GM12878 (cell line): ENCODE measurements at regions not wholly inside any gene's neighbourhood (a gene's known extent, or its start where the extent isn't known, plus 50 kb on each side); places are given as distances from the start of the nearest gene placed in this dataset.
A peak's percentile ranks its signal among the peaks of the same experiment; 100 is the strongest.

Source experiments
- BCL11A ChIP-seq: IDR thresholded peaks from 2 replicates; pipeline ENCODE4 v1.6.1; 2011; ENCODE audit warnings: low read depth, low read length
- CEBPZ ChIP-seq: fragments of 150-350 bp; IDR thresholded peaks from 2 replicates; pipeline ENCODE4 v1.6.1; 2016; ENCODE audit warnings: low read depth, low read length
- CREB1 ChIP-seq: IDR thresholded peaks from 2 replicates; pipeline ENCODE4 v1.6.1; 2012; ENCODE audit warnings: low read depth, mild to moderate bottlenecking, inconsistent platforms
- CREM ChIP-seq: IDR thresholded peaks from 2 replicates; pipeline ENCODE4 v1.6.1; 2014; ENCODE audit warnings: antibody characterized with exemption, low read depth
- FOS ChIP-seq: IDR thresholded peaks from 3 replicates; pipeline ENCODE4 v1.6.1; 2011; ENCODE audit warnings: borderline replicate concordance; ENCODE audit not compliant: insufficient read length; ENCODE audit errors: extremely low read depth
- GABPA ChIP-seq: IDR thresholded peaks from 2 replicates; pipeline ENCODE4 v1.6.1; 2014; ENCODE audit warnings: antibody characterized with exemption, low read depth, mild to moderate bottlenecking, inconsistent platforms
- GATAD2B ChIP-seq: fragments of 450-650 bp; conservative IDR thresholded peaks from 2 replicates; pipeline ENCODE4 v1.6.1; 2017; ENCODE audit warnings: low read depth, mild to moderate bottlenecking, moderate library complexity
- KAT2A ChIP-seq: conservative IDR thresholded peaks from 2 replicates; pipeline ENCODE4 v1.6.1; 2011; ENCODE audit warnings: low read depth, low read length; ENCODE audit not compliant: control insufficient read depth
- KDM1A ChIP-seq: fragments of 200-600 bp; sonication (generic); IDR thresholded peaks from 2 replicates; pipeline ENCODE4 v1.6.1; 2016; ENCODE audit warnings: borderline replicate concordance
- KLF5 ChIP-seq: fragments of 450-650 bp; IDR thresholded peaks from 2 replicates; pipeline ENCODE4 v1.6.1; 2014; ENCODE audit warnings: mild to moderate bottlenecking; ENCODE audit not compliant: partially characterized antibody
- MEF2B ChIP-seq: fragments of 450-650 bp; IDR thresholded peaks from 2 replicates; pipeline ENCODE4 v1.6.1; 2018; ENCODE audit warnings: mild to moderate bottlenecking, moderate library complexity; ENCODE audit not compliant: partially characterized antibody, poor library complexity, severe bottlenecking
- MYC ChIP-seq: IDR thresholded peaks from 2 replicates; pipeline ENCODE4 v1.6.1; 2011; ENCODE audit warnings: mild to moderate bottlenecking, low read length, moderate library complexity, inconsistent platforms; ENCODE audit not compliant: insufficient read depth, insufficient replicate concordance, insufficient read length, severe bottlenecking
- NR2C1 ChIP-seq: fragments of 450-650 bp; IDR thresholded peaks from 2 replicates; pipeline ENCODE4 v1.6.1; 2017; ENCODE audit warnings: antibody characterized with exemption, mild to moderate bottlenecking, moderate library complexity
- PKNOX1 ChIP-seq: fragments of 450-650 bp; IDR thresholded peaks from 2 replicates; pipeline ENCODE4 v1.6.1; 2016; ENCODE audit warnings: mild to moderate bottlenecking
- POLR2AphosphoS2 ChIP-seq: IDR thresholded peaks from 2 replicates; pipeline ENCODE4 v1.6.1; 2011; ENCODE audit warnings: low read depth, mild to moderate bottlenecking, low read length, improper control_type of control experiment, moderate library complexity
- POLR2AphosphoS5 ChIP-seq: IDR thresholded peaks from 2 replicates; pipeline ENCODE4 v1.6.1; 2011; ENCODE audit warnings: mild to moderate bottlenecking, low read length, inconsistent platforms
- POU2F2 ChIP-seq: IDR thresholded peaks from 3 replicates; pipeline ENCODE4 v1.6.1; 2011; ENCODE audit warnings: low read depth, mild to moderate bottlenecking, low read length, borderline replicate concordance
- RCOR1 ChIP-seq: conservative IDR thresholded peaks from 2 replicates; pipeline ENCODE4 v1.6.1; 2012; ENCODE audit warnings: low read depth, low read length, improper control_type of control experiment
- SMAD5 ChIP-seq: IDR thresholded peaks from 2 replicates; pipeline ENCODE4 v1.6.1; 2016; ENCODE audit warnings: antibody characterized with exemption, low read depth
- SP1 ChIP-seq: IDR thresholded peaks from one replicate; pipeline ENCODE4 v1.6.1; 2011; ENCODE audit warnings: low read depth, low read length
- SREBF1 ChIP-seq: IDR thresholded peaks from 2 replicates; pipeline ENCODE4 v1.6.1; 2012; ENCODE audit warnings: mild to moderate bottlenecking, low read length
- SREBF2 ChIP-seq: IDR thresholded peaks from 2 replicates; pipeline ENCODE4 v1.6.1; 2012; ENCODE audit warnings: mild to moderate bottlenecking, low read length
- STAT1 ChIP-seq: fragments of 450-650 bp; conservative IDR thresholded peaks from 2 replicates; pipeline ENCODE4 v1.6.1; 2014; ENCODE audit warnings: antibody characterized with exemption, mild to moderate bottlenecking
- ZBTB33 ChIP-seq: fragments of 450-650 bp; IDR thresholded peaks from 2 replicates; pipeline ENCODE4 v1.6.1; 2017; ENCODE audit warnings: mild to moderate bottlenecking
- ZZZ3 ChIP-seq: IDR thresholded peaks from 2 replicates; pipeline ENCODE4 v1.6.1; 2011; ENCODE audit warnings: low read depth; ENCODE audit not compliant: control insufficient read depth, insufficient read length

- TF ChIP-seq NR2C1 (no peak), KDM1A (no peak), MYC (no peak), GATAD2B (no peak), CREB1 (no peak), POLR2AphosphoS2 (no peak), KAT2A (no peak), GABPA (no peak), ZBTB33 (no peak), POU2F2 (no peak), CEBPZ (no peak), SREBF2 (no peak), SP1 (no peak), SMAD5 (no peak), ZZZ3 (no peak), SREBF1 (no peak), RCOR1 (no peak), MEF2B (no peak), PKNOX1 (no peak), KLF5 (no peak), CREM (peak; percentile 59), FOS (no peak), POLR2AphosphoS5 (no peak), STAT1 (no peak), BCL11A (0 out of 2 replicates have a peak, but pooled peaks have one; percentile 58)
These were observed 1166.3 kb upstream of the CITED2 start (continued) for GRCh38 chr6:140540743-140541142.
